ENCODE measurements at regions not wholly inside any gene's neighbourhood (a gene's known extent, or its start where the extent isn't known, plus 50 kb on each side); places are given as distances from the start of the nearest gene placed in this dataset.
"Not testable (repeated sequence)": the region's sequence is repeated elsewhere in the genome, so short reads cannot be mapped to it uniquely, and the experiment has no call there.

- no peak for DNase-seq
- Mint-ChIP-seq H3K4me3 (ENCODE audit: unreplicated experiment) (no peak overlapping the region), H3K27ac (ENCODE audit: unreplicated experiment) (no peak overlapping the region), H3K9me3 (ENCODE audit: unreplicated experiment) (no peaks in the 10 kb centered on the region), H3K4me1 (ENCODE audit: low read depth, unreplicated experiment) (no peaks in the 10 kb centered on the region), H3K36me3 (ENCODE audit: unreplicated experiment) (no peaks in the 10 kb centered on the region), H3K27me3 (ENCODE audit: unreplicated experiment) (no peaks in the 10 kb centered on the region)
- TF ChIP-seq CTCF (IDR thresholded peaks at IDR 0.05; ENCODE audit: partially characterized antibody, unreplicated experiment): no peak
Observed at GRCh38 chr5:18605186-18605585, 970.9 kb downstream of the TAF11L14 start.

- Mint-ChIP-seq H3K27ac (ENCODE audit: unreplicated experiment) (no peak overlapping the region), H3K9me3 (ENCODE audit: unreplicated experiment) (no peaks in the 10 kb centered on the region), H3K4me1 (ENCODE audit: low read depth, unreplicated experiment) (no peaks in the 10 kb centered on the region), H3K4me3 (ENCODE audit: unreplicated experiment) (no peak overlapping the region), H3K36me3 (ENCODE audit: unreplicated experiment) (no peaks in the 10 kb centered on the region), H3K27me3 (ENCODE audit: unreplicated experiment) (no peaks in the 10 kb centered on the region)
- no peak for DNase-seq
- TF ChIP-seq CTCF (IDR thresholded peaks at IDR 0.05; ENCODE audit: partially characterized antibody, unreplicated experiment): no peak
Observed at GRCh38 chr5:18607570-18607969, 973.3 kb downstream of the TAF11L14 start.

- H3K4me3 Mint-ChIP-seq (ENCODE audit: unreplicated experiment): not testable (repeated sequence)
Observed at GRCh38 chr5:18617191-18617590, 982.9 kb downstream of the TAF11L14 start.

GRCh38 chr5:18630458-18631045 lies 996.3 kb downstream of the TAF11L14 start:
- no peak for DNase-seq
- Mint-ChIP-seq H3K4me1 (ENCODE audit: low read depth, unreplicated experiment) (peaks cover 3% of the 10 kb centered on the region), H3K27ac (ENCODE audit: unreplicated experiment) (no peak overlapping the region), H3K36me3 (ENCODE audit: unreplicated experiment) (no peaks in the 10 kb centered on the region), H3K27me3 (ENCODE audit: unreplicated experiment) (no peaks in the 10 kb centered on the region), H3K9me3 (ENCODE audit: unreplicated experiment) (no peaks in the 10 kb centered on the region), H3K4me3 (ENCODE audit: unreplicated experiment) (no peak overlapping the region)
- TF ChIP-seq CTCF (IDR thresholded peaks at IDR 0.05; ENCODE audit: partially characterized antibody, unreplicated experiment): no peak

More at GRCh38 chr5:18617191-18617590, 982.9 kb downstream of the TAF11L14 start:
- not testable (repeated sequence) for H3K9me3 Mint-ChIP-seq (ENCODE audit: unreplicated experiment); DNase-seq; H3K36me3 Mint-ChIP-seq (ENCODE audit: unreplicated experiment); H3K4me1 Mint-ChIP-seq (ENCODE audit: low read depth, unreplicated experiment); H3K27me3 Mint-ChIP-seq (ENCODE audit: unreplicated experiment); H3K27ac Mint-ChIP-seq (ENCODE audit: unreplicated experiment)

- no peaks in the 10 kb centered on the region for H3K27me3 Mint-ChIP-seq (ENCODE audit: unreplicated experiment)
- peaks cover 5% of the 10 kb centered on the region for H3K36me3 Mint-ChIP-seq (ENCODE audit: unreplicated experiment)
- H3K9me3 Mint-ChIP-seq (ENCODE audit: unreplicated experiment): no peaks in the 10 kb centered on the region
Observed at GRCh38 chr5:18652404-18653215, 1018.4 kb downstream of the TAF11L14 start.

More at GRCh38 chr5:18652404-18653215, 1018.4 kb downstream of the TAF11L14 start:
- Mint-ChIP-seq H3K4me1 (ENCODE audit: low read depth, unreplicated experiment) (no peaks in the 10 kb centered on the region), H3K4me3 (ENCODE audit: unreplicated experiment) (no peak overlapping the region), H3K27ac (ENCODE audit: unreplicated experiment) (no peak overlapping the region)
- no peak for TF ChIP-seq CTCF (IDR thresholded peaks at IDR 0.05; ENCODE audit: partially characterized antibody, unreplicated experiment)
- DNase-seq: no peak

Measured in glutamatergic neuron (in vitro differentiated cells).